ENCODE measurements at regions not wholly inside any gene's neighbourhood (a gene's known extent, or its start where the extent isn't known, plus 50 kb on each side); places are given as distances from the start of the nearest gene placed in this dataset.

DNA sequence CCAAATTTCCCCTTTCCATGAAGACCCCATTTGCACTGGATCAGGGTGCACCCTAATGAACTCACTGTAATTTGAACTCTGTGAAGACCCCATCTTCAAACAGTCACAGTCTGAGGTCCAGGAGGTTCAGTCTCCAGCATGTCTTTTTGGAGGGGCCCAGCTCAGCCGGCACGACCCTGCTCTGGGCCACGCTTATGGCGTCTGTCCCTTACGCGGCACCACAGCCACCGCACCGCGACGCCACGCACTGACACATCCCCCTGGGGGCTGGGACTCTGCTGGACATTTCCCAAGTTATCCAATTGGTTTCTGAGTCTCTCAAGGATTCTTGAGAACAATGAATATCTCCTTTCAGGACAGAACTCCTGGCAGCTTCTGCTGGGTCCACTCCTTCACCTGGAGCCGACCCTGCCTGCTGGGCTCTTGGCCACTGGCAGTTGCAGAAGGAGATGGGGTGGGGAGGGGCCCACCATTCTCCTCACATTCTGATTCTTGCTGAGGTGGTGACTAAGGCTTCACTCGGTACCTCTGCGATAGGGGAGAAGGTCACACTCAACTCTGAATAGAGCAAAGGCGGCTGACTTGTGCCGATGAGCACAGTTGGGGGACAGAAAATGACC, 124.0 kb downstream of the RTP5 start:
- Histone ChIP-seq H3K4me1 (ENCODE audit: control insufficient read depth in 1 of 2, insufficient read depth in 2 of 2, low read length in 2 of 2) (no peaks in the 10 kb centered on the region), H3K4me2 (ENCODE audit: low read length) (no peak overlapping the region), H3K27ac (ENCODE audit: low read depth, low read length) (no peak overlapping the region), H3K9ac (ENCODE audit: low read length) (no peak overlapping the region), H2AFZ (ENCODE audit: low read depth, low read length, poor library complexity, severe bottlenecking) (no peak overlapping the region), H3K27me3 (ENCODE audit: insufficient read depth, low read length) (no peaks in the 10 kb centered on the region), H3K9me3 (ENCODE audit: control insufficient read depth in 1 of 2, insufficient read depth in 1 of 2, low read depth in 1 of 2, low read length in 2 of 2) (no peaks in the 10 kb centered on the region), H4K20me1 (ENCODE audit: insufficient read depth) (no peaks in the 10 kb centered on the region), H3K4me3 (replicated peaks in 1 of 2; ENCODE audit: low read depth in 1 of 2, low read length in 2 of 2) (no peak overlapping the region), H3K36me3 (ENCODE audit: control insufficient read depth in 1 of 2, insufficient read depth in 2 of 2, low read length in 2 of 2) (no peaks in the 10 kb centered on the region), H3K9me2 (ENCODE audit: insufficient read depth) (no peaks in the 10 kb centered on the region), H3K79me2 (ENCODE audit: insufficient read depth, low read length) (no peaks in the 10 kb centered on the region)
- ATAC-seq (no peak), DNase-seq (ENCODE audit: low read depth, low spot score) (no peak)
- TF ChIP-seq POLR2AphosphoS5 (IDR thresholded peaks at IDR 0.05; ENCODE audit: low read depth, low read length) (no peak), CEBPB (IDR thresholded peaks at IDR 0.05; ENCODE audit: low read depth) (no peak), ZFX (IDR thresholded peaks at IDR 0.05) (no peak), FOSL1 (IDR thresholded peaks at IDR 0.05; ENCODE audit: low read depth) (no peak), YY1 (IDR thresholded peaks at IDR 0.05; ENCODE audit: extremely low read depth, insufficient replicate concordance, low read depth, low read length) (no peak), SP1 (IDR thresholded peaks at IDR 0.05; ENCODE audit: low read depth) (no peak), ELF1 (IDR thresholded peaks at IDR 0.05; ENCODE audit: borderline replicate concordance, low read depth) (no peak), ZNF274 (IDR thresholded peaks at IDR 0.05; ENCODE audit: low read depth, low read length) (no peak), SRF (IDR thresholded peaks at IDR 0.05; ENCODE audit: low read depth) (no peak), TCF7L2 (IDR thresholded peaks at IDR 0.05; ENCODE audit: borderline replicate concordance, extremely low read depth, insufficient read depth, insufficient read length) (no peak), EZH2 (IDR thresholded peaks at IDR 0.05) (no peak), RAD21 (IDR thresholded peaks at IDR 0.05; ENCODE audit: low read depth) (no peak), POLR2A (IDR thresholded peaks at IDR 0.05; ENCODE audit: borderline replicate concordance, extremely low read depth, insufficient read depth, insufficient read length) (no peak), EZH2phosphoT487 (IDR thresholded peaks at IDR 0.05; ENCODE audit: borderline replicate concordance) (no peak)
- TF ChIP-seq, protein P1, sequence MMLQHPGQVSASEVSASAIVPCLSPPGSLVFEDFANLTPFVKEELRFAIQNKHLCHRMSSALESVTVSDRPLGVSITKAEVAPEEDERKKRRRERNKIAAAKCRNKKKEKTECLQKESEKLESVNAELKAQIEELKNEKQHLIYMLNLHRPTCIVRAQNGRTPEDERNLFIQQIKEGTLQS (IDR thresholded peaks at IDR 0.05), result no peak
- TF ChIP-seq, protein P2, sequence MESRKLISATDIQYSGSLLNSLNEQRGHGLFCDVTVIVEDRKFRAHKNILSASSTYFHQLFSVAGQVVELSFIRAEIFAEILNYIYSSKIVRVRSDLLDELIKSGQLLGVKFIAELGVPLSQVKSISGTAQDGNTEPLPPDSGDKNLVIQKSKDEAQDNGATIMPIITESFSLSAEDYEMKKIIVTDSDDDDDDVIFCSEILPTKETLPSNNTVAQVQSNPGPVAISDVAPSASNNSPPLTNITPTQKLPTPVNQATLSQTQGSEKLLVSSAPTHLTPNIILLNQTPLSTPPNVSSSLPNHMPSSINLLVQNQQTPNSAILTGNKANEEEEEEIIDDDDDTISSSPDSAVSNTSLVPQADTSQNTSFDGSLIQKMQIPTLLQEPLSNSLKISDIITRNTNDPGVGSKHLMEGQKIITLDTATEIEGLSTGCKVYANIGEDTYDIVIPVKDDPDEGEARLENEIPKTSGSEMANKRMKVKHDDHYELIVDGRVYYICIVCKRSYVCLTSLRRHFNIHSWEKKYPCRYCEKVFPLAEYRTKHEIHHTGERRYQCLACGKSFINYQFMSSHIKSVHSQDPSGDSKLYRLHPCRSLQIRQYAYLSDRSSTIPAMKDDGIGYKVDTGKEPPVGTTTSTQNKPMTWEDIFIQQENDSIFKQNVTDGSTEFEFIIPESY (IDR thresholded peaks at IDR 0.05; ENCODE audit: extremely low read depth, insufficient replicate concordance, low read length), result no peak
- TF ChIP-seq, protein P3, sequence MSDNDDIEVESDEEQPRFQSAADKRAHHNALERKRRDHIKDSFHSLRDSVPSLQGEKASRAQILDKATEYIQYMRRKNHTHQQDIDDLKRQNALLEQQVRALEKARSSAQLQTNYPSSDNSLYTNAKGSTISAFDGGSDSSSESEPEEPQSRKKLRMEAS (IDR thresholded peaks at IDR 0.05), result no peak
- TF ChIP-seq, protein P4, sequence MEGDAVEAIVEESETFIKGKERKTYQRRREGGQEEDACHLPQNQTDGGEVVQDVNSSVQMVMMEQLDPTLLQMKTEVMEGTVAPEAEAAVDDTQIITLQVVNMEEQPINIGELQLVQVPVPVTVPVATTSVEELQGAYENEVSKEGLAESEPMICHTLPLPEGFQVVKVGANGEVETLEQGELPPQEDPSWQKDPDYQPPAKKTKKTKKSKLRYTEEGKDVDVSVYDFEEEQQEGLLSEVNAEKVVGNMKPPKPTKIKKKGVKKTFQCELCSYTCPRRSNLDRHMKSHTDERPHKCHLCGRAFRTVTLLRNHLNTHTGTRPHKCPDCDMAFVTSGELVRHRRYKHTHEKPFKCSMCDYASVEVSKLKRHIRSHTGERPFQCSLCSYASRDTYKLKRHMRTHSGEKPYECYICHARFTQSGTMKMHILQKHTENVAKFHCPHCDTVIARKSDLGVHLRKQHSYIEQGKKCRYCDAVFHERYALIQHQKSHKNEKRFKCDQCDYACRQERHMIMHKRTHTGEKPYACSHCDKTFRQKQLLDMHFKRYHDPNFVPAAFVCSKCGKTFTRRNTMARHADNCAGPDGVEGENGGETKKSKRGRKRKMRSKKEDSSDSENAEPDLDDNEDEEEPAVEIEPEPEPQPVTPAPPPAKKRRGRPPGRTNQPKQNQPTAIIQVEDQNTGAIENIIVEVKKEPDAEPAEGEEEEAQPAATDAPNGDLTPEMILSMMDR (IDR thresholded peaks at IDR 0.05 in 2 of 3, conservative IDR thresholded peaks at IDR 0.05 in 1 of 3; ENCODE audit: borderline replicate concordance in 1 of 3, insufficient read depth in 1 of 3, low read depth in 2 of 3, low read length in 2 of 3), result no peak
- CTCF ChIA-PET, result no interaction called here
- no TSS peak for BruUV-seq (replicated peaks)
- RAD21 ChIA-PET (ENCODE audit: low non-redundant PET in 1 of 2, low total read pairs in 2 of 2, uncharacterized antibody in 2 of 2, unreplicated experiment in 2 of 2), result no interaction called here
- intact Hi-C loops (cut with micrococcal nuclease), result no loop called here
- POLR2A ChIA-PET, result no interaction called here
